ENCODE measurements at regions not wholly inside any gene's neighbourhood (a gene's known extent, or its start where the extent isn't known, plus 50 kb on each side); places are given as distances from the start of the nearest gene placed in this dataset.
"Not testable (repeated sequence)": the region's sequence is repeated elsewhere in the genome, so short reads cannot be mapped to it uniquely, and the experiment has no call there.

GRCh38 chr11:31957674-31958073 is 133.2 kb upstream of the RCN1 start:
- no peak for DNase-seq (ENCODE audit: low spot score)

- DNase-seq (ENCODE audit: low spot score): no peak
Measured at GRCh38 chr11:31956310-31956709, 134.6 kb upstream of the RCN1 start.

- no peak for DNase-seq (ENCODE audit: low spot score)
Measured at GRCh38 chr11:31955838-31956237, 135.0 kb upstream of the RCN1 start.

- DNase-seq (ENCODE audit: low spot score): no peak
Measured at GRCh38 chr11:31953803-31954327, 137.0 kb upstream of the RCN1 start.

GRCh38 chr11:31949733-31950200 is 138.6 kb upstream of the PAX6 start:
- DNase-seq (ENCODE audit: low spot score): not testable (repeated sequence)

GRCh38 chr11:31947051-31947450 is 135.9 kb upstream of the PAX6 start:
- DNase-seq (ENCODE audit: low spot score): no peak

GRCh38 chr11:31943056-31943780 is 132.1 kb upstream of the PAX6 start:
- DNase-seq (ENCODE audit: low spot score): no peak

- DNase-seq (ENCODE audit: low spot score): no peak
Measured at GRCh38 chr11:31940371-31941037, 129.4 kb upstream of the PAX6 start.

- no peak for DNase-seq (ENCODE audit: low spot score)
Measured at GRCh38 chr11:31939004-31939403, 127.9 kb upstream of the PAX6 start.

GRCh38 chr11:31936312-31936711 is 125.2 kb upstream of the PAX6 start:
- DNase-seq (ENCODE audit: low spot score): no peak

GRCh38 chr11:31932879-31933278 is 121.8 kb upstream of the PAX6 start:
- no peak for DNase-seq (ENCODE audit: low spot score)

GRCh38 chr11:31927982-31928381 is 116.9 kb upstream of the PAX6 start:
- no peak for DNase-seq (ENCODE audit: low spot score)

- DNase-seq (ENCODE audit: low spot score): no peak
Measured at GRCh38 chr11:31926816-31927528, 115.8 kb upstream of the PAX6 start.

GRCh38 chr11:31926106-31926505 is 115.0 kb upstream of the PAX6 start:
- DNase-seq (ENCODE audit: low spot score): no peak

- no peak for DNase-seq (ENCODE audit: low spot score)
Measured at GRCh38 chr11:31922450-31922849, 111.3 kb upstream of the PAX6 start.

- no peak for DNase-seq (ENCODE audit: low spot score)
Measured at GRCh38 chr11:31921081-31921480, 110.0 kb upstream of the PAX6 start.

GRCh38 chr11:31919175-31919574 is 108.1 kb upstream of the PAX6 start:
- DNase-seq (ENCODE audit: low spot score): no peak

GRCh38 chr11:31915867-31916266 is 104.7 kb upstream of the PAX6 start:
- DNase-seq (ENCODE audit: low spot score): no peak

GRCh38 chr11:31913985-31914384 is 102.9 kb upstream of the PAX6 start:
- DNase-seq (ENCODE audit: low spot score): no peak

GRCh38 chr11:31912808-31913207 is 101.7 kb upstream of the PAX6 start:
- no peak for DNase-seq (ENCODE audit: low spot score)

- DNase-seq (ENCODE audit: low spot score): no peak
Measured at GRCh38 chr11:31910950-31911576, 99.9 kb upstream of the PAX6 start.
